K562 (cell line): ENCODE measurements at regions not wholly inside any gene's neighbourhood (a gene's known extent, or its start where the extent isn't known, plus 50 kb on each side); places are given as distances from the start of the nearest gene placed in this dataset.

Experiments used
- ATAC-seq: fragments of 200-7000 bp; cut with Tn5 transposase; 3 replicates; pipeline ENCODE4 v1.9.1; 2020; ENCODE audit warnings: moderate library complexity
- BruUV-seq: library from RNA; stranded (reverse); fragments of 400-500 nt; replicated peaks from 2 replicates; lab custom pipeline; 2021; lab: Mats Ljungman, UMichigan
- CTCF ChIA-PET: fragments of 300-600 bp; formaldehyde crosslinking; extraction: SDS; loops from one replicate; lab custom pipeline; 2021; ENCODE audit warnings: low intra/inter-chr PET ratio; lab: Yijun Ruan, JAX
- POLR2A ChIA-PET: fragments of 300-600, 350-650 bp; sonication (Branson Sonifier 250); formaldehyde crosslinking; extraction: SDS; loops from one replicate; lab custom pipeline; 2021; ENCODE audit warnings: antibody characterized with exemption, inconsistent platforms; lab: Yijun Ruan, JAX
- DNase-seq, 4 experiments: peaks; one replicate each; pipeline versions ENCODE4 v3.0.0 to v3.0.0-alpha.2; 2011 to 2018; ENCODE audit warnings: low spot score in 3 of 4, mixed read lengths in 3 of 4; ENCODE audit errors: extremely low read depth in 1 of 4
- FAIRE-seq: peaks from 2 replicates; lab custom pipeline; 2011; peaks lifted over from hg19 to GRCh38; lab: Jason Lieb, UNC
- H2AFZ ChIP-seq: 2 replicates; pipeline ENCODE4 v1.6.0; 2011; ENCODE audit warnings: low read depth, low read length, control low read depth, inconsistent platforms
- H3K27ac ChIP-seq: fragments of 200-600 bp; 3 replicates; pipeline ENCODE4 v1.8.0; 2011; ENCODE audit warnings: low read depth, mild to moderate bottlenecking, control low read depth, inconsistent platforms, low read length, moderate library complexity, mixed read lengths; ENCODE audit errors: extremely low read depth
- H3K27me3 ChIP-seq, 2 experiments: fragments of 300-600 bp in 1 of 2; 2 replicates in 1 of 2; 3 replicates in 1 of 2; pipeline versions ENCODE4 v1.6.0 to v1.8.0; 2011; ENCODE audit warnings: inconsistent platforms in 2 of 2, low read length in 2 of 2, mild to moderate bottlenecking in 1 of 2, mixed read lengths in 1 of 2, moderate library complexity in 1 of 2; ENCODE audit not compliant: control insufficient read depth in 2 of 2, insufficient read depth in 2 of 2
- H3K36me3 ChIP-seq: fragments of 300-600 bp; 3 replicates; pipeline ENCODE4 v1.8.0; 2011; ENCODE audit warnings: mild to moderate bottlenecking, low read length, inconsistent platforms; ENCODE audit not compliant: control insufficient read depth, insufficient read depth
- H3K4me1 ChIP-seq, 2 experiments: fragments of 200-600 bp in 1 of 2; replicated peaks in 1 of 2; 2 replicates in 1 of 2; 3 replicates in 1 of 2; pipeline versions ENCODE4 v1.5.1 to v1.8.0; 2011; ENCODE audit warnings: inconsistent platforms in 2 of 2, low read length in 2 of 2, mild to moderate bottlenecking in 1 of 2, mixed read lengths in 1 of 2, moderate library complexity in 1 of 2; ENCODE audit not compliant: control insufficient read depth in 2 of 2, insufficient read depth in 2 of 2
- H3K4me2 ChIP-seq: 2 replicates; pipeline ENCODE4 v1.6.1; 2011; ENCODE audit warnings: low read length, control low read depth, inconsistent platforms, mixed read lengths; ENCODE audit not compliant: insufficient read depth
- H3K4me3 ChIP-seq: fragments of 200-600 bp; sonication (generic), shearing (Covaris generic); 2 replicates; pipeline ENCODE4 v1.5.1; 2016; ENCODE audit warnings: control low read depth, inconsistent platforms
- H3K79me2 ChIP-seq: fragments of 200-600 bp; 3 replicates; pipeline ENCODE4 v1.8.0; 2011; ENCODE audit warnings: low read length, inconsistent platforms; ENCODE audit not compliant: control insufficient read depth, insufficient read depth
- H3K9ac ChIP-seq, 2 experiments: 2 replicates each; pipeline versions ENCODE4 v1.6.0 to v1.6.1; 2011; ENCODE audit warnings: low read depth in 2 of 2, low read length in 2 of 2, control low read depth in 1 of 2, inconsistent platforms in 1 of 2, mild to moderate bottlenecking in 1 of 2, mixed read lengths in 1 of 2; ENCODE audit not compliant: insufficient read depth in 1 of 2
- H3K9me1 ChIP-seq: one replicate; pipeline ENCODE4 v1.6.0; 2011; ENCODE audit warnings: inconsistent platforms, mild to moderate bottlenecking, low read length, moderate library complexity; ENCODE audit not compliant: control insufficient read depth, insufficient read depth
- H3K9me3 ChIP-seq: replicated peaks from 2 replicates; pipeline ENCODE4 v1.5.1; 2011; ENCODE audit warnings: low read depth, low read length, inconsistent platforms; ENCODE audit not compliant: control insufficient read depth, insufficient read depth
- H4K20me1 ChIP-seq: replicated peaks from 2 replicates; pipeline ENCODE4 v1.6.1; 2011; ENCODE audit warnings: low read length, inconsistent platforms, mixed read lengths; ENCODE audit not compliant: control insufficient read depth, insufficient read depth
- CBFA2T3 ChIP-seq: fragments of 450-650 bp; IDR thresholded peaks from 2 replicates; pipeline ENCODE4 v1.6.1; 2017
- CC2D1A ChIP-seq: fragments of 450-650 bp; IDR thresholded peaks from 2 replicates; pipeline ENCODE4 v1.6.1; 2017; ENCODE audit warnings: mild to moderate bottlenecking
- CREB5 ChIP-seq: fragments of 250-450 bp; sonication (Bioruptor Pico); IDR thresholded peaks from 2 replicates; pipeline ENCODE4 v1.5.0; 2020; ENCODE audit warnings: mild to moderate bottlenecking
- CSDE1 ChIP-seq, 2 experiments: fragments of 450-650 bp; IDR thresholded peaks; 2 replicates each; pipeline ENCODE4 v1.6.1; 2016; ENCODE audit warnings: mild to moderate bottlenecking in 1 of 2
- HMG20B ChIP-seq: fragments of 250-450 bp; sonication (Bioruptor Pico); IDR thresholded peaks from 2 replicates; pipeline ENCODE4 v1.5.0; 2021; ENCODE audit warnings: mild to moderate bottlenecking
- HNRNPK ChIP-seq: fragments of 200-400 bp; formaldehyde crosslinking; IDR thresholded peaks from one replicate; pipeline ENCODE4 v1.6.1; 2018; ENCODE audit warnings: mild to moderate bottlenecking, low read depth, low read length; ENCODE audit not compliant: poor library complexity, severe bottlenecking
- MCM3 ChIP-seq: fragments of 450-650 bp; IDR thresholded peaks from 2 replicates; pipeline ENCODE4 v1.6.1; 2016
- MEF2A ChIP-seq: IDR thresholded peaks from 2 replicates; pipeline ENCODE4 v1.6.1; 2011; ENCODE audit warnings: low read depth, mild to moderate bottlenecking, low read length, moderate library complexity; ENCODE audit not compliant: control insufficient read depth
- NR1H2 ChIP-seq: sonication (generic); formaldehyde crosslinking; IDR thresholded peaks from 2 replicates; pipeline ENCODE4 v1.4.0; 2020; ENCODE audit warnings: mild to moderate bottlenecking, missing genetic modification reagents
- TCF7L2 ChIP-seq: fragments of 150-350 bp; IDR thresholded peaks from 2 replicates; pipeline ENCODE4 v1.6.1; 2016; ENCODE audit warnings: low read depth, mild to moderate bottlenecking, low read length, moderate library complexity
- VEZF1 ChIP-seq: fragments of 200-800 bp; sonication (Bioruptor generic); IDR thresholded peaks from 2 replicates; pipeline ENCODE4 v1.6.1; 2017; ENCODE audit warnings: missing genetic modification characterization, missing compliant biosample characterization
- ZC3H4 ChIP-seq: sonication (generic); formaldehyde crosslinking; IDR thresholded peaks from 2 replicates; pipeline ENCODE4 v1.9.0; 2021; ENCODE audit warnings: missing genetic modification reagents, borderline replicate concordance
- ZEB2 ChIP-seq: fragments of 450-650 bp; IDR thresholded peaks from 2 replicates; pipeline ENCODE4 v1.6.1; 2016
- ZNF12 ChIP-seq: sonication (generic); formaldehyde crosslinking; IDR thresholded peaks from 2 replicates; pipeline ENCODE4 v1.4.0; 2020; ENCODE audit warnings: mild to moderate bottlenecking, missing genetic modification reagents
- ZNF77 ChIP-seq: fragments of 250-450 bp; sonication (Bioruptor Pico); IDR thresholded peaks from 2 replicates; pipeline ENCODE4 v1.5.0; 2020
- ZSCAN29 ChIP-seq: fragments of 450-650 bp; IDR thresholded peaks from 2 replicates; pipeline ENCODE4 v1.6.1; 2017
- WGBS: fragments of 100-300 bp; shearing (Covaris generic); methylation state at CpG from one replicate; pipeline ENCODE4 v1.1.6; 2016; ENCODE audit warnings: low coverage, mixed read lengths; ENCODE audit not compliant: insufficient coverage; ENCODE audit errors: missing lambda C conversion rate; 5-methylcytosine and 5-hydroxymethylcytosine counted together
- in situ Hi-C: fragments of 300-500 bp; cut with MboI; formaldehyde crosslinking; loops from 4 replicates; pipeline ENCODE4 v1.15.0; 2018; ENCODE audit warnings: inconsistent platforms, mixed read lengths
- intact Hi-C: fragments of 100-400 bp; cut with micrococcal nuclease; formaldehyde crosslinking; loops from 2 replicates; pipeline ENCODE4 v1.14.2; 2022
- TF ChIP-seq, protein P1 (sequence below), 3 experiments: fragments of 200-800 bp in 1 of 3; sonication (Bioruptor generic) in 1 of 3; sonication (generic) in 1 of 3; formaldehyde crosslinking in 1 of 3; IDR thresholded peaks; 2 replicates each; pipeline versions ENCODE4 v1.6.1 to v1.8.0; 2016 to 2022; ENCODE audit warnings: mild to moderate bottlenecking in 2 of 3, missing compliant biosample characterization in 2 of 3, missing genetic modification characterization in 2 of 3, missing genetic modification reagents in 1 of 3
- TF ChIP-seq, protein P2 (sequence below): fragments of 250-450 bp; sonication (Bioruptor Pico); IDR thresholded peaks from 2 replicates; pipeline ENCODE4 v1.8.0; 2022; ENCODE audit warnings: inconsistent platforms
- TF ChIP-seq, protein P3 (sequence below), 2 experiments: fragments of 250-450 bp in 1 of 2; fragments of 450-650 bp in 1 of 2; sonication (Bioruptor Pico) in 1 of 2; IDR thresholded peaks; 2 replicates each; pipeline versions ENCODE4 v1.6.1 to v1.8.0; 2016 to 2021; ENCODE audit warnings: mild to moderate bottlenecking in 2 of 2, moderate library complexity in 2 of 2, missing compliant biosample characterization in 1 of 2, missing genetic modification characterization in 1 of 2

DNA sequence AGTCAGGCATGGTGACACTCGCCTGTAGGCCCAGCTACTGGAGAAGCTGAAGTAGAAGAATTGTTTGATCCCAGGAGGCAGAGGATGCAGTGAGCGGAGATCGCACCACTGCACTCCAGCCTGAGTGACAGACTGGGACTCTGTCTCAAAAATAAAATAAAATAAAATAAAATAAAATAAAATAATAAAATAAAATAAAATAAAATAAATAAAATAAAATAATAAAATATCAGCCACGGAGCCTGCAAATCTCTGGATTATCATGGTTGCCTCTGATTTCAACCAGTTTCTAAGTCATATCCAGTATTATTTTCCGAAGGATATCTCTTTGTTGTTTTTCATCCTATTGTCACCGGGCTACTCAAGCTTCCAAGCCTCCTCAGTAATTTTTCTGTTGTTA is 51.7 kb upstream of the FZD8 start:
- TF ChIP-seq, protein P1, sequence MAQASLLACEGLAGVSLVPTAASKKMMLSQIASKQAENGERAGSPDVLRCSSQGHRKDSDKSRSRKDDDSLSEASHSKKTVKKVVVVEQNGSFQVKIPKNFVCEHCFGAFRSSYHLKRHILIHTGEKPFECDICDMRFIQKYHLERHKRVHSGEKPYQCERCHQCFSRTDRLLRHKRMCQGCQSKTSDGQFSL (CRISPR knock-in tag; IDR thresholded peaks at IDR 0.05) = no peak
- TF ChIP-seq, protein P1 (tag; IDR thresholded peaks at IDR 0.05) = no peak
- TF ChIP-seq ZEB2 (no peak), HNRNPK (no peak), CREB5 (CRISPR knock-in tag) (no peak), VEZF1 (CRISPR knock-in tag) (no peak), ZNF77 (CRISPR knock-in tag) (no peak), MEF2A (no peak), ZC3H4 (no peak), ZNF12 (CRISPR knock-in tag) (no peak), CC2D1A (no peak), MCM3 (no peak), CSDE1 (IDR thresholded peaks at IDR 0.05) (no peak), ZSCAN29 (no peak), CBFA2T3 (no peak), TCF7L2 (no peak), HMG20B (CRISPR knock-in tag) (no peak), NR1H2 (CRISPR knock-in tag) (no peak)
- TF ChIP-seq, protein P2, sequence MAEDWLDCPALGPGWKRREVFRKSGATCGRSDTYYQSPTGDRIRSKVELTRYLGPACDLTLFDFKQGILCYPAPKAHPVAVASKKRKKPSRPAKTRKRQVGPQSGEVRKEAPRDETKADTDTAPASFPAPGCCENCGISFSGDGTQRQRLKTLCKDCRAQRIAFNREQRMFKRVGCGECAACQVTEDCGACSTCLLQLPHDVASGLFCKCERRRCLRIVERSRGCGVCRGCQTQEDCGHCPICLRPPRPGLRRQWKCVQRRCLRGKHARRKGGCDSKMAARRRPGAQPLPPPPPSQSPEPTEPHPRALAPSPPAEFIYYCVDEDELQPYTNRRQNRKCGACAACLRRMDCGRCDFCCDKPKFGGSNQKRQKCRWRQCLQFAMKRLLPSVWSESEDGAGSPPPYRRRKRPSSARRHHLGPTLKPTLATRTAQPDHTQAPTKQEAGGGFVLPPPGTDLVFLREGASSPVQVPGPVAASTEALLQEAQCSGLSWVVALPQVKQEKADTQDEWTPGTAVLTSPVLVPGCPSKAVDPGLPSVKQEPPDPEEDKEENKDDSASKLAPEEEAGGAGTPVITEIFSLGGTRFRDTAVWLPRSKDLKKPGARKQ (CRISPR knock-in tag) = no peak
- TF ChIP-seq, protein P3, sequence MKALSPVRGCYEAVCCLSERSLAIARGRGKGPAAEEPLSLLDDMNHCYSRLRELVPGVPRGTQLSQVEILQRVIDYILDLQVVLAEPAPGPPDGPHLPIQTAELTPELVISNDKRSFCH (CRISPR knock-in tag; IDR thresholded peaks at IDR 0.05) = no peak
- TF ChIP-seq, protein P3 (tag; IDR thresholded peaks at IDR 0.05) = no peak
- intact Hi-C loops = no loop called here
- BruUV-seq = no TSS peak
- ChIA-PET POLR2A (no interaction called here), CTCF (no interaction called here)
- no peak overlapping the region for H3K4me3 ChIP-seq
- 3% methylated on average over 6 of the region's 6 CpGs for WGBS
- H3K36me3 ChIP-seq = no peaks in the 10 kb centered on the region
- no peak overlapping the region for H3K9ac ChIP-seq
- in situ Hi-C loops = no loop called here
- no peaks in the 10 kb centered on the region for H3K4me1 ChIP-seq
- H4K20me1 ChIP-seq = no peaks in the 10 kb centered on the region
- H3K27ac ChIP-seq = no peak overlapping the region
- ATAC-seq (no peak), FAIRE-seq (no peak), DNase-seq (no peak)
- H3K9me3 ChIP-seq = no peaks in the 10 kb centered on the region
- no peaks in the 10 kb centered on the region for H3K9me1 ChIP-seq
- no peaks in the 10 kb centered on the region for H3K79me2 ChIP-seq
- H3K27me3 ChIP-seq = peaks cover 11 to 14% of the 10 kb centered on the region in 2 experiments; a peak in 4 of 5 replicates
- no peak overlapping the region for H3K4me2 ChIP-seq
- no peak overlapping the region for H2AFZ ChIP-seq
